ENCODE measurements at regions not wholly inside any gene's neighbourhood (a gene's known extent, or its start where the extent isn't known, plus 50 kb on each side); places are given as distances from the start of the nearest gene placed in this dataset.

DNA sequence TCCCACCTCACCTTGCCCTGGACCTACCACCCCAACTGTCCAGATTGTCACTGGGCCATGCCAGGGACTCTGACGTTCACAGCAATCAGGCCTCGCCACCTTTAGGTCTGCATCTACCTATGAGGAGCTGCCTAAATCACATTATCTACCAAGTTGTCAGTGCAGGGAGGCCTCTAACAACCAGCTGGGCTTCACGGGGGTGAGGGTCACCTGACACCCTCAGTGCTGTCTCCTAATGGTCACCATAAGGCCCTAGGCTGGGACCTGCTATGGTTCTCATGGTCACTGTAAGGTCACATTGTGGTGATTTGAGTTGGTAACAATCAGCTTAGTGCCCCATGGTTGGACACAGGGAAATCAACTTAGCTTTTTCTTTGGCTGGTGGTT, 119.2 kb upstream of the CXCL14 start:
- DNase-seq, result no peak

DNA sequence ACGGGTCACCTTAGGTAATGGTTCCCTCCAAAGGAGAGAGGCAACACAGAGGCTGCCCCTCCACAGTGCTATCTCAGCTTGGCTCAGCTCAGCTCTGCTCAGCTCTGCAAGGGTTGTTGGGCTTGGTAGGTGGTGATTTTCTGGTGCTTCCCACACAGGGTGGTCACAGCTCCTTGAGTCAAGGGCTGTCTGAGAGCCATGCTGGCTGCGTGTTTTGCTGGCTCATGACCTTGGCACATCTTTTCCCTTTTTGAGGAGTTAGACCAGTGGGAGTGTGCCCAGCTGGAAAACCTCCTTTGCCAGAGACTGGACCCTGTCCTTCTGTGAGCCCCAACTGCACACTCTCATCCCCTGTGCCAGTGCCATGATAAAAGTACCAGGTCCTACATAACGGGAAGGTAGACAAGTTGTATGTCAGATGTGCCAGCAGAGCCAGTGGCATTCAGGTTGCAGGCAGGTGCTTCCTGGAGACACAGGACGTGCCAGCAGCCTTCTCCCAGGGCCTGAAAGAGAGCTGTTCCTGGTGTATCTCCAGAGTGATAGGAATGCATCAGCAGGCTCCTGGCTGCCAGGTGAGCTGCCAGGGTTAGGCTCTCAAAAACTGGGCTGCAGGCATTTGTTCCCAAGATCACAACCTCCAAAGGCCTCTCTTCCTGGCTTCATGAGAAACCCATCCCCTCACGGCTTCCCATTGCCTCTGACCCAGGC, 118.6 kb upstream of the CXCL14 start:
- no peak for DNase-seq

- no peak for DNase-seq
Observed at GRCh38 chr5:135696317-135696716, 117.5 kb upstream of the CXCL14 start.

DNA sequence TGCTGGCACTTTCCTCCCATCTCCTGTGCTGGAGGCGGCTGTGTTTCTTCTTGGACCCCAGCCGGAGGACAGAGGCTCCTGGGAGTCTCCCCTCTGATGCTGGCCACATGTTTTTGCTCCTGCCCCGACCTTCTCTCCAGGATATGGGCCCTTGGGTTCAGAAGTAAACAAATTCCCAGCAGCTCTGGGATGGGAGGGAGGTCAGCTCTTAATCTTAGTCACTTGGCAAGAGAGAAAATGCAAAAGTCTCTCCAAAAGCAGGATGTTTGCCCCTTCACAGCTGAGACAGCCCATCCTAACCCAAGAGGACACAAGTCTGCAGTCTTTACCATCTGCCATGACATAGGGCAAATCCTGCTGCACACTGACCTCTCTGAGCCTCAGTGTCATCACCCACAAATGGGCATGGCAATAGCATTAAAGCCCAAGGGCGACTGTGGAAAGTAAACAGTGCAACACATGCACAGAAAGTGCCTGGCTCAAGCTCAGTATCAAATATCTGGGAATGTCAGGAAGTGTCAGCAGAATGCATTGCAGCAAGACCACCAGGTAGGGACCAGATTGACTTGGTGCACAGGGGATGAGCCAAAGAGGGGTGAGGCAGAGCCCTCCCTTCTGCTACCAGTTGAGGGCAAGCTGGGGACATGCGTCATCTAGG, 117.0 kb upstream of the CXCL14 start:
- DNase-seq, result no peak

- no peak for DNase-seq
Observed at GRCh38 chr5:135694906-135695305, 116.1 kb upstream of the CXCL14 start.

GRCh38 chr5:135694012-135694411, 115.2 kb upstream of the CXCL14 start:
- DNase-seq, result no peak

DNA sequence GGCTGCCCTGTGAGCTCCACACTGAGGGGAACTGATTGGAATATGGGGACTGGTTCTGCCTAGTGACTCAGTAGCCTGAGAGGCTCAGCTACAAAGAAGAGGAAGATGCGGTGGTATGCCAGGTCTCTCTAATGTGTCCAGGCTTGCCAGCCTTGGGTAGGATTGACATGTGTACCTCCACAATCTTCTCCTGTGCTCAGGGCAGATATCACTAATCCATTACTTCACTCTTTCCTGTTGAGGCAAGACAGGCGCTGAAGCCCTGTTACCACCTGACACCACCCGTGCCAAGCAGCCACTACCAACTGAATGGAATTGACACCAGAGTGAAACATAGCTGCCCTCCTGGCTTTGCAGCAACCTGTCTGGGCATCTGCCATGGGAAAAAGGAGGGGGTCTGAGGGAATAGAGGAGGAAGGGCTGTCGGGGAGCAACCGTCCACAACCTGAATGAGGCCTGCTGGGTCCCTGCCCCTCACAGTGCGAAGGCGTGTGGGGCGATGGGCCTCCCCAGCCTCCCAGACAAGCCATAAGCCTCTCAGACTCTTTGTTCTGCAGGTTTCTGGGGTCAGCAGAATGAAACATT, 114.7 kb upstream of the CXCL14 start:
- no peak for DNase-seq

GRCh38 chr5:135691044-135691443, 112.3 kb upstream of the CXCL14 start:
- no peak for DNase-seq

GRCh38 chr5:135690466-135690865, 111.7 kb upstream of the CXCL14 start:
- DNase-seq, result no peak

DNA sequence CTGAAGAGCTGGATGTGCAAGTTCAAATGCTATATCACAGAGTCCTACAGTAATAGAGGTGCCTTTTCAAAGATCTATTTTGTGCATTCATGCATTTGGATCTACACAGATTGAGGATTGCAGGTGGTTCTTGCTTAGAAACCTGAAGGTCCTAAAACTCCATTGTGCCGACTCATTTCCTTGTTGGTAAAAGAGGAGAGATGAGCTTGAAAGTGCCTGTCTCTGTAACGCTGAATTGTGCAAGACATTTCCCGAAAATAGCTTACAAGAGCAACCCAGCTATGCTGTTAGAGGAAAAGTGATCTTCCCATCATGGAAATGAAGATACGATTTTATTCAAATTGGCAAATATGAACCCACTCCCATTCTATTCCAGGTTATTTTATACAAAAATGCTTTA, 110.7 kb upstream of the CXCL14 start:
- no peak for DNase-seq

DNA sequence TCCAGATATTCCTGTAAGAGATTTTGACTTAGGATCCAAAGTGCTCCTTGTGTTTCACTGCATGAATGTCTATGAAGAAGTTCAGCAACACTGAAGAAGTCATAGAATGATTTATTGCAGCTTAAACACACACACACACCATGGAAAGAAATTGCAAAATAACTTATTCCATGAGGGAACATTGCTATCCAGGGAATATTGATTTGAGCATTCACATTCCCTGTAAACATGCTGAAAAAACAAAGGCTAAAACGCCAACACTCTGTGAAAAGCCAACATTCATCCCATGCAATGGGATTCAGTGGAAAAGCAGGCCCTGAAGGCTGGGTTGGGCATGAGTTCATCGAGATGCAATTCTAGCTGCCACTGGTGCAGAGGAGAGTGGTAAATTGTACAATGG, 109.6 kb upstream of the CXCL14 start:
- no peak for DNase-seq

GRCh38 chr5:135683189-135683588, 104.4 kb upstream of the CXCL14 start:
- no peak for DNase-seq

GRCh38 chr5:135680713-135681112, 101.9 kb upstream of the CXCL14 start:
- no peak for DNase-seq

GRCh38 chr5:135678640-135679268, 100.0 kb upstream of the CXCL14 start:
- no peak for DNase-seq

- DNase-seq, result no peak
Observed at GRCh38 chr5:135671966-135672365, 93.2 kb upstream of the CXCL14 start.

DNA sequence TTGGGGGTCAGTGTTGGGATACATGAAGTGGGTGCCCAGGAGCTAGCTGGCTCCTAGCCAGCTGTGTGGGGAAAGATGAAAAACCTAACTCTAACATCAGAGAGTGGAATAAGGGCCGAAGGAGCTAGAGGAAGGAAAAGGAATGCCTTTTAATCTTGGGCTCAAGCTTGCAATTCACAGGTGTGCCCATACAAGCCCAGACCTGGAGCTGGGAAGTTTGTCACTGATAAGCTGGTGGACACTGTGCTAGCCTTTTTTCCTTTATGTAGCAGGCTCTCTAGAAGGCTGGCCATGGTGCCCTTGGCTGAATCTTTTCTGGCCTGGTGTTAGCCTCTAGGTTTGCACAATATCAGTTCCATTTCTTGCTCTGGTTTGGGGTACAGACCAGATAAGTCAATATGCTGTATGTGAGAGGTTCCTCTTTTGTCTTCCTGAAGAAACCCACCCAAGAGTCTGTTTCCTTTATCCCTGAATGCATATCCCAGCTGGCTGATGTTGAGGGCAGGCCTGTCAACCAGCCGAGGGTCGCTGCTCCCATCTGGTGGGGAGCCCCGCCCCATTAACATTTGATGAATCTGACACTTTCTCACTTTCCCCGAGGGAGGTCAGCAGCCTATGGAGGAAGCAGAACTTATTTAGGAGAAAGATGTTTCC, 92.4 kb upstream of the CXCL14 start:
- no peak for DNase-seq

- no peak for DNase-seq
Observed at GRCh38 chr5:135670588-135670987, 91.8 kb upstream of the CXCL14 start.

DNA sequence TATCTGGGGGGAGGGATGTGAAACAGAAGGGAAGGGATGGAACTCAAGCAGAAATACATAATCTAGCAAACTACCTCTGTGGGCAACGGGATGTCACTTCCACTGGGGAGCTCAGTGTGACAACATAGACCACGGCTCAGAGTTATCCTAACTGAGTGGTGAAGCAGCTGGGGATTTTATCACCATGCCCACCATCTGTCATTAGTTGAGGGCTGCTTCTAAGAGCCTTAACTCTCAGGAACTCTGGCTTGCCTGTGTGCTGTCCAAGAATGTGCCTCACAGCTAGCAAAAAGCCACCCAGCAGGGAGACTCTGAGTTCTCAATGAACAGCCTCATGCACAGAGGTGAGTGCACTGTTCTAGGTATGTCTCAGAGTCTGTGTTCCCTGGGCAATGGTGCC, 90.6 kb upstream of the CXCL14 start:
- DNase-seq, result no peak

DNA sequence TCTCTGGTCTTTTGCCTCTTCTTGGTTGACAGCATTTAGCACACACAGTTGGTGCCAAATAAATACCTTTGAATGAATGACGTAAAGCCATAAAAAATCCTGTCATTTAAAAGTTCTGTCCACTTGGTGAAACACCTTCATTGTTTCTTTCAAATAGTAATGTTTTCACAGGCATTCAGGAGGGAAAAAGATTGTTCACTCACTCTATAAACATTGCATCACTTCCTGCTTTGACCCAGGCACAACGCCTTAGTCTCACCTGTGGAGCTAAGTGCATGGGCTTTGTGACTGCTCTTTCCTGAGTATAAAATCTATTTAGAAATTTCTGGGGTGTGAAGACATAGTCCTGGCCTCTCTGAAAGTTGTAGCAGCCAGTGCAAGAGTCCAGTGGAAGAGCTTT, 88.9 kb upstream of the CXCL14 start:
- DNase-seq, result no peak

GRCh38 chr5:135667204-135667603, 88.4 kb upstream of the CXCL14 start:
- no peak for DNase-seq

- DNase-seq, result no peak
Observed at GRCh38 chr5:135662683-135663082, 83.9 kb upstream of the CXCL14 start.

DNA sequence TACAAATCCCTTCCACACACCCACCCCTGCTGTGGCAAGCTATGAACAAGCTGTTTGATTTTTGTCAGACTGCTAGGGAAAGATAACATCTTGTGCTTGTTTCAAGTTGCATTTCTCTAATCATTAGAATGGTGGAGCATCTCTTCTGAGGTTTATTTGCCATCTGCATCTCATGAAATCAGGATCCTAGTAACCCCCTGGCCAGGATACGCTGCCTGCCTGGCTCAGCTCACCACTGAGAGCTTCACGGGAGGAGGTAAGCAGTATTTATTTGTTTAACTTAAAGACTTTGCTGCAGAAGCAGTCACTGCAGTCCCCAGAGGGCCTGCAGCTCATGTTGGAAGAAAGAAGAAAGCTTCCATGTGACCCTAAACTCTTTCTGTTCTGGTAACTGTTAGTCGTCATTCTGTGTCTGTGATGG, 83.3 kb upstream of the CXCL14 start:
- no peak for DNase-seq

- no peak for DNase-seq
Observed at GRCh38 chr5:135660826-135661575, 82.2 kb upstream of the CXCL14 start.

All from suppressor macrophage treated with lipopolysaccharide for 1 hour (primary cell).